GM18508 (cell line): ENCODE measurements at regions not wholly inside any gene's neighbourhood (a gene's known extent, or its start where the extent isn't known, plus 50 kb on each side); places are given as distances from the start of the nearest gene placed in this dataset.

Source experiments
- ATAC-seq: cut with Tn5 transposase; IDR thresholded peaks from one replicate; pipeline ENCODE4 v1.9.1; 2021; ENCODE audit warnings: moderate number of reproducible peaks; ENCODE audit not compliant: insufficient read depth, unreplicated experiment

- ATAC-seq = no peak
Measured at GRCh38 chrX:9414416-9414815, 50.4 kb upstream of the TBL1X start.
